SJSA1 (cell line): ENCODE measurements at regions not wholly inside any gene's neighbourhood (a gene's known extent, or its start where the extent isn't known, plus 50 kb on each side); places are given as distances from the start of the nearest gene placed in this dataset.

Source experiments
- DNase-seq, 2 experiments: peaks; one replicate each; pipeline ENCODE4 v3.0.0-alpha.2; 2015 to 2020; ENCODE audit warnings: low spot score in 2 of 2, low read depth in 1 of 2
- H3K27ac ChIP-seq: fragments of 250-450 bp; sonication (Bioruptor Pico); 2 replicates; pipeline ENCODE4 v1.5.1; 2020; ENCODE audit warnings: mild to moderate bottlenecking, moderate library complexity
- H3K27me3 ChIP-seq: fragments of 250-450 bp; sonication (Bioruptor Pico); replicated peaks from 2 replicates; pipeline ENCODE4 v1.5.1; 2020; ENCODE audit warnings: mild to moderate bottlenecking, moderate library complexity
- H3K36me3 ChIP-seq: fragments of 250-450 bp; sonication (Bioruptor Pico); 2 replicates; pipeline ENCODE4 v1.5.1; 2020; ENCODE audit warnings: mild to moderate bottlenecking
- H3K4me1 ChIP-seq: fragments of 250-450 bp; sonication (Bioruptor Pico); replicated peaks from 2 replicates; pipeline ENCODE4 v1.6.1; 2021; ENCODE audit warnings: mild to moderate bottlenecking
- H3K4me3 ChIP-seq: fragments of 250-450 bp; sonication (Bioruptor Pico); 2 replicates; pipeline ENCODE4 v1.5.1; 2020; ENCODE audit warnings: mild to moderate bottlenecking
- H3K9me3 ChIP-seq: fragments of 250-450 bp; sonication (Bioruptor Pico); replicated peaks from 2 replicates; pipeline ENCODE4 v1.5.1; 2020; ENCODE audit warnings: mild to moderate bottlenecking

DNA sequence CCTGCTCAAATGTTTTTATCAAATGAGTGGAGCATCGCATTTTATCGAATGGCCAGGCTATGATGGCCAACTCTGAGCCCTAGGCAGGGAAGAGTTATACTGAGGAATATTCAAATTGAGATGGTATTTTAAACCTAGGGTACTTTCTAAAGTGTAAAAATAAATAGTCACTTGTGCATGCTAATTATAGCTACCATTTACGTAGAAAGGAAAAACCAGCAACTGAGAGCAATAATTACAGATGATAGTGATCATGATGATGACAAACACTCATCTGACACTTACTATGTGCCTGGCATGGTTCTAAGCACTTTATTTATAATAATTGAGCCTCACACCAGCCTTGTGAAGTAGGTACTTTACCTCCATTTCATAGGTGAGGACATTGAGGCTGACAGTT, 455.7 kb downstream of the CD83 start:
- H3K4me3 ChIP-seq: no peak overlapping the region
- no peaks in the 10 kb centered on the region for H3K27me3 ChIP-seq
- H3K4me1 ChIP-seq: no peaks in the 10 kb centered on the region
- no peaks in the 10 kb centered on the region for H3K36me3 ChIP-seq
- H3K27ac ChIP-seq: no peak overlapping the region
- H3K9me3 ChIP-seq: no peaks in the 10 kb centered on the region; the same call in 1 of the 2 replicates
- DNase-seq: no peak

DNA sequence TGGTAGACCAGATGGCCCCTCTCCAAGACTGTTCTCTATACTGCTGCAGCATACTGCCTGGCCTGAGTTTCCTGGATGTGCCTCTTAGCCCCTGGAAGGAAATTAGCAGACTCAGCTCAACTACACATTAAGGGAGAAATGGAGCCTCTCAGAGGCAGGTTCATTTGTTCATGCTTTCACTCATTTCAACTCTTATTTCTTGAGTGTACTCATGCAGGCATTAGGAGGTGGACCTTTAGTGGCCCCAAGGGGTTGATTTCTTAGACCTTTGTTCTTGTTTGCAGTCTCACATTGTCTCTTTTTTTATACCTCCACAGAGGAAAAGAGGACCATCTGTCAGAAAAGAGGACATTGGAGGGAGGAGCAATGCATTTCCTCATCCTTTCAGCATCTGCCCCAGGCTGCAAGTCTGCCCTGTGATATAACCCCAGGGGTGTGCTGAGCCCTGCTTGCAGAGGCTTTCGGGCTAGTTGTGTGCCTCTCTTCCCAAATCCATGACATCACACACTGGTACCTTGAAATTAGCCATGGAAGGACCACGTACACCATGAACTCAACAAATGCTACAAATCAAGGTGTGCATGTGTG, 456.2 kb downstream of the CD83 start:
- H3K4me3 ChIP-seq: no peak overlapping the region
- H3K27me3 ChIP-seq: no peaks in the 10 kb centered on the region
- no peak overlapping the region for H3K27ac ChIP-seq
- DNase-seq: no peak
- H3K36me3 ChIP-seq: no peaks in the 10 kb centered on the region
- H3K4me1 ChIP-seq: no peaks in the 10 kb centered on the region
- H3K9me3 ChIP-seq: no peaks in the 10 kb centered on the region; the same call in 1 of the 2 replicates

DNA sequence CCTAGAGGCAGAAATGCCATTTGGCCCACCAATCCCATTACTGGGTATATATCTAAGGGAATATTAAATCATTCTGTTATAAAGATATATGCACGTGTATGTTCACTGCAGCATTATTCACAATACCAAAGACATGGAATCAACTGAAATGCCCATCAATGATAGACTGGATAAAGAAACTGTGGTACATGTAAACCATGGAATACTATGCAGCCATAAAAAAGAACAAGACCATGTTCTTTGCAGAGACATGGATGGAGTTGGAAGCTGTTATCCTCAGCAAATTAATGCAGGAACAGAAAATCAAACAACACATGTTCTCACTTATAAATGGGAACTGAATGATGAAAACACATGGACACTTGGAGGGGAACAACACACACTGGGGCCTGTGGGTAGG, 458.4 kb downstream of the CD83 start:
- no peak overlapping the region for H3K4me3 ChIP-seq

DNA sequence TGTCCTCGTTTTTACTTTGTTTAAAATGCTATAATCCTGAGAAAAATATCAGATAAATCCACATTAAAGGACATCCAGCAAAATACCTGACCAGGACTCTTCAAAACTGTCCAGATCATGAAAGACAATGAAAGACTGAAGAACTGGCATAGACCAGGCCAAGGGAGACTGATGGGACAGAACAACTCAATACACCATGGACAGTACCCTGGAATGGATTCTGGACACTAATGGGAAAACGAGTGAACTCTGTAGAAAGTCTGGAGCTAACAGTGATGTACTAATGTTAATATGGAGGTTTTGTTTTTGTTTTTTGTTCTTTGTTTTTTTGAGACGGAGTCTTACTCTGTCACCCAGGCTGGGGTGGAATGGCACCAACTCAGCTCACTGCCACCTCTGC, 461.4 kb downstream of the CD83 start:
- Histone ChIP-seq H3K4me3 (no peak overlapping the region), H3K36me3 (no peaks in the 10 kb centered on the region), H3K4me1 (no peaks in the 10 kb centered on the region), H3K9me3 (no peaks in the 10 kb centered on the region), H3K27ac (no peak overlapping the region), H3K27me3 (no peaks in the 10 kb centered on the region)
- DNase-seq: no peak

More for the DNA sequence above, 458.4 kb downstream of the CD83 start:
- H3K27me3 ChIP-seq: no peaks in the 10 kb centered on the region
- H3K27ac ChIP-seq: no peak overlapping the region
- H3K4me1 ChIP-seq: no peaks in the 10 kb centered on the region
- H3K36me3 ChIP-seq: no peaks in the 10 kb centered on the region
- no peak for DNase-seq
- no peaks in the 10 kb centered on the region for H3K9me3 ChIP-seq

DNA sequence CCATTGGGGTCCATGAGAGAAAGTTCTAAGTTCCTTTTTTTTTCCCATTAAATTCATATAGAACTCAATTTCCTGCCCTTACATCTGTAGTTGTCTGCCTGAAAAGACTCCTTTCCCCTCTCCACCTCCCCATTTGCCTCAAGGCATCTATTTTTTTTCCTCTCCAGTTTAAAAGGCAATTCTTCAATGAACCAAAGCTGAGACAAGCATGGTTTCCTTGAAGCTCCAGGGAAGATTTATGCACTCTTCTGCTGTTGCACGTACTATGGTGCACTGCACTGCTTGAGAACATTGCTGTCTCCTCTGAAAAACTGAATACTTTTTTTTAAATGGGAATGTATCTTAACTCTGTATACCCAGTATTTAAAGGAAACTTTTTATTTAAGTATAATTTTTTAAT, 465.2 kb downstream of the CD83 start:
- Histone ChIP-seq H3K27ac (no peak overlapping the region), H3K9me3 (no peaks in the 10 kb centered on the region), H3K4me3 (no peak overlapping the region), H3K27me3 (no peaks in the 10 kb centered on the region), H3K36me3 (no peaks in the 10 kb centered on the region), H3K4me1 (no peaks in the 10 kb centered on the region)
- DNase-seq: no peak

DNA sequence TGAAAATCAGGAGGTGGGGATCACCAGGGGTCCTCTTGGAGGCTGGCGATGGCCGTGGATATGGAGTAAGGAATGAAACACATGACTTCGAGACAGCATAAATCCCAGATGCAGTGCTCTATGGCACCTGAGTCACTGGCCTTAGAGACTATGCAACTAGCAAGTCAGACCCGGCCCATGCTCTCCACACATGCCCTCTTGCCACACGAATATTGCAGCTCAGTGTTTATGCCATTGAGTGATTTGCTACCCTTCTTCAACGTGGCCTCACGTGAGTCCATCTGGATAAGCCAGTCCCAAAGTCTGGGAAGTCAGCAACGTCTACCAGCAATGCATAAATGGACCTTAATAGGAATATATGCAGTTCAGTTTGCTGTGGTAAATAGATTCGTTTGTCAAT, 466.3 kb downstream of the CD83 start:
- Histone ChIP-seq H3K4me1 (no peaks in the 10 kb centered on the region), H3K27me3 (no peaks in the 10 kb centered on the region), H3K36me3 (no peaks in the 10 kb centered on the region), H3K4me3 (no peak overlapping the region), H3K27ac (no peak overlapping the region), H3K9me3 (no peaks in the 10 kb centered on the region)
- no peak for DNase-seq

DNA sequence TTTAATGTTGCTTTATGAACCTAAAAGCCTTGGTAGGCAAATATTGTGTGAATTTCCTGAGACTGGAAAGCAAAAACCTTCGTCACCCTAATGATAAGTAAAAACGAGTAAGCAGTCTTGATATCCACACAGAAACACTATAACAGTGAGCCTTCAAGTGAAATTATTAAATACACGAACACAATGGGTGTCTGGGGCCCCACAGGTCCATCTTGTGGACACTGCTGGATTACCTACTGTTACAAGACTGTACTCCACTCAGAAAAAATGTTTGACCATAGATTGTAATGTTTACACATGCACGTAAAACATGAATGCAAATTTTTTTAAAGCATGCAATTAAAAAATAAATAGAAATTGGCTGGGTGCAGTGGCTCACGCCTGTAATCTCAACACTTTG, 466.9 kb downstream of the CD83 start:
- Histone ChIP-seq H3K9me3 (0 out of 2 replicates have a peak, but pooled peaks cover under 1% of the 10 kb centered on the region), H3K27ac (no peak overlapping the region), H3K4me3 (no peak overlapping the region), H3K27me3 (no peaks in the 10 kb centered on the region), H3K4me1 (no peaks in the 10 kb centered on the region), H3K36me3 (no peaks in the 10 kb centered on the region)
- DNase-seq: no peak

DNA sequence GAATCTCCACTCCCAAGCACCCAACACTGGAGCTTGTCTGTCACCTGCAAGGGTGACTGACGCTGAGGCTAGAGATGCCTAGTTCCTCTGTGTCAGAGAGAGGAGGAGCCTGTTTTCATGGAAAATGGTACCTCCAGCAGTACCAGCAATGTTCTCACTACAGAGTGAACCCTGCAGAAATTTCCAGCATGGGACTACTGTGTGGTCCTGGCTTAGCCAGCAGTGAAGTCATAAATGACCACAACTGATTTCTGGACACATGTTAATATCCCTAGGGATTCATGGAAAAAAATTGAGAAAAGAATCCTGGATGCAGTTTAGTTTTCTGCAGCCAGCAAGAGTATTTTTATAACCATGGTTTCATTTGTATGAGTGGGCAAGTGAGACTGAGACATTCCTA, 468.1 kb downstream of the CD83 start:
- Histone ChIP-seq H3K27ac (no peak overlapping the region), H3K4me3 (no peak overlapping the region), H3K9me3 (0 out of 2 replicates have a peak, but pooled peaks cover 3% of the 10 kb centered on the region), H3K36me3 (no peaks in the 10 kb centered on the region), H3K4me1 (no peaks in the 10 kb centered on the region), H3K27me3 (no peaks in the 10 kb centered on the region)
- no peak for DNase-seq

DNA sequence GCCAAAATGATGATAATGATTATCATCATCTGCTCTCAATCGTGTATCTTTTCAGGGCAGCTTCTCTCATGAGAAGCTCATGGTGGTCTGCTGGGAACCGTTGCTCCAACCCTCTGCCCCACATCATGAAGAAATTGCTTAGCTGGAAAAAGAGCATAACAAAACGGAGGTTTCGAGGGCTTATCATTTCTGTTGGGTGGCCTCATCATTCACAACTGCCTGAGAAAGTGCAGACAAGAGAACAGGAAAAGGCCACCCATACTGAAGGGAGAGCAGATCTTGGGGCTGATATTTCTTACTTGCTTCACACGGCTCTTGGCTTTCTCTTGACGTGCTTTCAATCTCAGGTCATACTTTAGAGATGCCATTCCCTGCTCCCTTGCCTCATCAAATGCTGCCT, 471.6 kb downstream of the CD83 start:
- Histone ChIP-seq H3K27ac (no peak overlapping the region), H3K9me3 (0 out of 2 replicates have a peak, but pooled peaks cover 3% of the 10 kb centered on the region), H3K27me3 (no peaks in the 10 kb centered on the region), H3K4me1 (no peaks in the 10 kb centered on the region), H3K4me3 (no peak overlapping the region), H3K36me3 (no peaks in the 10 kb centered on the region)
- DNase-seq: no peak

DNA sequence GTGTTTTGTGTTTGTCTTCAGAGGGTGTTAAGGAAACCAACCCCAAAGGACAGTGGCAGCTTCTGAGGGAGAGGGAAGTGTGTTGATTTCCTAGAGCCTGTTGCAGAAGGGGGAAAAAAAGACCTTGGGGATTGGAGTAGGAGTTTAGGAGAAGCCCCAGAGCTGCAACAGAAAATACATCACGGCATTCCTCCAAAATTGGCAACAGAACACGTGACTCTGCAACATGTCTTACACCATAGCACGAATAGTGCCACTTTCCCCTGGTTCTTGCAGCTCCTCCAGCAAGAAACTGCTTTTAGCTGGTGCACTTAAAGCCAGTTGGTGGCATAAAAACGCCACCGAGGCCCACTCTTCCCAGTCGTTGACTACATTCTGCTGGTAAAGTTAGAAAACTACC, 473.0 kb downstream of the CD83 start:
- Histone ChIP-seq H3K36me3 (no peaks in the 10 kb centered on the region), H3K4me1 (no peaks in the 10 kb centered on the region), H3K9me3 (0 out of 2 replicates have a peak, but pooled peaks cover 3% of the 10 kb centered on the region), H3K27ac (no peak overlapping the region), H3K27me3 (no peaks in the 10 kb centered on the region), H3K4me3 (no peak overlapping the region)
- DNase-seq: no peak

DNA sequence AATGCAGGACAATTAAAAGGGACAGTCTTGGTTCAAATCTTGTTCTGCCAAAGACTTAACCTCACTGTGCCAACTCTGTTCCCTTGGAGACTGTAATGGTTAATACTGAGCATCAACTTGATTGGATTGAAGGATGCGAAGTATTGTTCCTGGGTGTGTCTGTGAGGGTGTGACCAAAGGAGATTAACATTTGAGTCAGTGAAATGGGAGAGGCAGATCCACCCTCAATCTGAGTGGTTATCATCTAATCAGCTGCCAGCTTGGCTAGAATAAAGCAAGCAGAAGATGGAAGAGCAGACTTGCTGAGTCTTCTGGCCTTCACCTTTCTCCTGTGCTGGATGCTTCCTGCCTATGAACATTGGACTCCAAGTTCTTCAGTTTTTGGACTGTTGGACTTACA, 474.4 kb downstream of the CD83 start:
- Histone ChIP-seq H3K4me3 (no peak overlapping the region), H3K27ac (no peak overlapping the region), H3K4me1 (no peaks in the 10 kb centered on the region), H3K9me3 (0 out of 2 replicates have a peak, but pooled peaks cover 3% of the 10 kb centered on the region), H3K27me3 (no peaks in the 10 kb centered on the region), H3K36me3 (no peaks in the 10 kb centered on the region)
- DNase-seq: no peak

DNA sequence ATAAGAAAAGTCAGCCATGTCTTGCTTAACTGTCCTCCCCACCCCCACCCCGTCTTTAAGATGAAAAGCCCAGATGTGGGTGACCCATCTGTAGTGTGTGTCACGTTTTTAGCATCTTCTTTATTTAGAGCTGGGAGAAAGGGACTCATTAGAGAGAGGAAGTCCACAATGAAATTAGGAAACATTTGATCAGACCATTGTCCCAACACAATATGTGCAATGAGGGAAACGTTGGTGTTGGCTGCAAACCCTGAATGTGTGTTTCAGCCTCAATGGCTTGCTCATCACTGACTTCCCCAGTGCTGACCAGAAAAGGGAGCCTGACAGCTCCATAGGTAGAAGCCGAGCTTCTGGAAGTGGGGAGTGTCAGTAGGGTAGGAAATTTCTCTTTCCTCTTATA, 475.7 kb downstream of the CD83 start:
- Histone ChIP-seq H3K4me3 (no peak overlapping the region), H3K36me3 (no peaks in the 10 kb centered on the region), H3K4me1 (no peaks in the 10 kb centered on the region), H3K27me3 (no peaks in the 10 kb centered on the region), H3K27ac (no peak overlapping the region), H3K9me3 (0 out of 2 replicates have a peak, but pooled peaks cover 3% of the 10 kb centered on the region)
- no peak for DNase-seq

DNA sequence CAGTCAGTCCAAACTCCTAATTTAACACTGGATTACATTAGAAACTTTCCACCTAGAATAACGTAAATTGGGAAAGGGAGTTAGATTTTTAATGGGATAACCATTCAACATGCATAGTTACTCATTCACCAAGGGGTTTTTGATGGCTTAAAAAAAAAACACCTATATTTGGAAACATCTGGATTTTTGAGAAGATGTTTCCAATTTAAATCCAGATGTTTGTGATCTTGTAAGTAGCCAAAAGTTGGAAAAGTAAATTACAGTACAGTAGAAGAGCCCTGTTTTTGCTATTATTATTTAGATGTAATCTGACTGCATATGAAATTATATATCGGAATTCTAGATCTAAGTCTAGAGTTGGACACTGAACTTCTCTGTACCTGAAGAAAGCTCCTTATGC, 478.2 kb downstream of the CD83 start:
- H3K36me3 ChIP-seq: no peaks in the 10 kb centered on the region
- no peaks in the 10 kb centered on the region for H3K27me3 ChIP-seq
- no peak overlapping the region for H3K27ac ChIP-seq
- no peak overlapping the region for H3K4me3 ChIP-seq
- no peak for DNase-seq
- no peaks in the 10 kb centered on the region for H3K9me3 ChIP-seq
- H3K4me1 ChIP-seq: no peaks in the 10 kb centered on the region

DNA sequence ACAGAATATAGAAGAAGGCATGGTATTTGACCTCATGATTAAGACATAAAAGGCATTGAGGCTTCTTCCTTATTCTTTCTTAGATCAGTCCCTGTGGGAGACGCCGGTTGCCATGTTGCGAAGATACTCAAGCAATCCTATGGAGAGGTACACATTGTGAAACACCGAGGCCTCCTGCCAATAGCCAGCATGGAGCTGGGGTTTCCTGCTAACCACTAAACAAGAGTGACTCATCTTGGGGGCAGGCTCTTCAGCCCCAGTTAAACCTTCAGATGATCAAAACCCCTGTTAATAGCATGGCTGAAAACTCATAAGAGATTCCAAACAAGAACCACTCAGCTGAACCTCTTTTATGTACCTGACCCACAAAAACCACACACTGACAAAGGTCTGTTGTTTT, 478.8 kb downstream of the CD83 start:
- no peaks in the 10 kb centered on the region for H3K9me3 ChIP-seq
- DNase-seq: no peak
- no peaks in the 10 kb centered on the region for H3K27me3 ChIP-seq
- no peak overlapping the region for H3K4me3 ChIP-seq
- no peaks in the 10 kb centered on the region for H3K4me1 ChIP-seq
- no peaks in the 10 kb centered on the region for H3K36me3 ChIP-seq
- H3K27ac ChIP-seq: no peak overlapping the region

DNA sequence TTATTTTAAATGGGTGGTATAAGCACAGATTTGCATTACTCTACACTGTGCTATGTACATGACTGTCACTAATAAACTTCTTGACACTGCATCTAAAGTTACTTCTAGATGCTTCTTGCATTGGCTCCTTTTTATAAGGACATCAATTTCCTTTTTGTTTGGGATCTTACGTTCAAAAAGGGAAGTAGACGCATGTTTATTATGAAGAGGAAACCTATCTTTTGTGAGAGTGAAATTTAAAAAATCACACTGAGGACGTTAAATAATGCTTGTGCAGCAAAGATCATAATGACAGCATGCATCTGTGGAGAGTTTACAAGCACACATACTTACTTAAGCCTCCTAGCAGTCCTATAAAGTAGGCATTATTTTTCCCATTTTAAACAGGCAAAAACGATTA, 479.5 kb downstream of the CD83 start:
- H3K4me1 ChIP-seq: no peaks in the 10 kb centered on the region
- H3K27ac ChIP-seq: no peak overlapping the region
- no peak for DNase-seq

More for the DNA sequence above, 479.5 kb downstream of the CD83 start:
- no peaks in the 10 kb centered on the region for H3K27me3 ChIP-seq
- H3K36me3 ChIP-seq: no peaks in the 10 kb centered on the region
- H3K4me3 ChIP-seq: no peak overlapping the region
- H3K9me3 ChIP-seq: no peaks in the 10 kb centered on the region
